Breast epithelium (tissue), 4 donors: ENCODE measurements at regions not wholly inside any gene's neighbourhood (a gene's known extent, or its start where the extent isn't known, plus 50 kb on each side); places are given as distances from the start of the nearest gene placed in this dataset.

ENCODE experiments used
- DNase-seq, 2 donors: peaks; one replicate each; pipeline ENCODE4 v3.0.0-alpha.2; 2019; ENCODE audit warnings: low spot score in 2 of 2
- H3K27ac ChIP-seq, 2 donors: fragments of 200-600 bp; sonication (generic) in 1 of 2; one replicate each; pipeline ENCODE4 v1.5.1; 2016 to 2019; ENCODE audit warnings: mild to moderate bottlenecking in 1 of 2
- H3K27me3 ChIP-seq, 2 donors: fragments of 200-600 bp; sonication (generic) in 1 of 2; one replicate each; pipeline versions ENCODE4 v1.5.1 to v1.6.0; 2017 to 2019; ENCODE audit warnings: control low read depth in 1 of 2, mild to moderate bottlenecking in 1 of 2
- H3K36me3 ChIP-seq: fragments of 200-600 bp; one replicate; pipeline ENCODE4 v1.5.1; 2019
- H3K4me1 ChIP-seq, 2 donors: fragments of 200-600 bp; sonication (generic); one replicate each; pipeline ENCODE4 v1.5.1; 2016 to 2019; ENCODE audit warnings: control low read depth in 1 of 2
- H3K4me3 ChIP-seq, 3 donors: fragments of 200-600 bp; sonication (generic); 1 replicate in 2 of 3; 2 replicates in 1 of 3; pipeline ENCODE4 v1.5.1; 2016 to 2019; ENCODE audit warnings: mild to moderate bottlenecking in 3 of 3, moderate library complexity in 2 of 3
- H3K9me3 ChIP-seq, 2 donors: fragments of 200-600 bp; sonication (generic) in 1 of 2; one replicate each; pipeline ENCODE4 v1.5.1; 2016 to 2019; ENCODE audit warnings: control low read depth in 1 of 2
- CTCF ChIP-seq, 3 donors: fragments of 450-650 bp; IDR thresholded peaks; one replicate each; pipeline ENCODE4 v1.5.1; 2016 to 2017; ENCODE audit warnings: antibody characterized with exemption in 3 of 3, mild to moderate bottlenecking in 3 of 3, moderate library complexity in 3 of 3
- POLR2A ChIP-seq: fragments of 450-650 bp; IDR thresholded peaks from one replicate; pipeline ENCODE4 v1.6.1; 2016; ENCODE audit warnings: antibody characterized with exemption, mild to moderate bottlenecking, moderate library complexity
- POLR2AphosphoS5 ChIP-seq, 3 donors: sonication (generic); formaldehyde crosslinking; IDR thresholded peaks; one replicate each; pipeline ENCODE4 v1.6.1; 2017; ENCODE audit warnings: antibody characterized with exemption in 3 of 3
- intact Hi-C: fragments of 100-400 bp; cut with DNase I; formaldehyde crosslinking; loops from one replicate; pipeline ENCODE4 v1.15.1; 2023; ENCODE audit warnings: low total_unique reads

- no peak for DNase-seq
- no peak for TF ChIP-seq POLR2A
- no peak for TF ChIP-seq CTCF (IDR thresholded peaks at IDR 0.05)
- no peak for TF ChIP-seq POLR2AphosphoS5 (IDR thresholded peaks at IDR 0.05)
- intact Hi-C loops = no loop called here
- H3K4me3 ChIP-seq = no peak overlapping the region
- no peaks in the 10 kb centered on the region for H3K4me1 ChIP-seq
- H3K27me3 ChIP-seq = no peaks in the 10 kb centered on the region
- H3K36me3 ChIP-seq = no peaks in the 10 kb centered on the region
- no peaks in the 10 kb centered on the region for H3K9me3 ChIP-seq
- no peak overlapping the region for H3K27ac ChIP-seq
Observed at GRCh38 chr3:106685745-106686144, 691.5 kb upstream of the CCDC54 start.

- Histone ChIP-seq H3K4me1 (no peaks in the 10 kb centered on the region), H3K27me3 (no peaks in the 10 kb centered on the region), H3K9me3 (no peaks in the 10 kb centered on the region), H3K4me3 (no peak overlapping the region), H3K36me3 (no peaks in the 10 kb centered on the region), H3K27ac (no peak overlapping the region)
- intact Hi-C loops = no loop called here
- DNase-seq = no peak
- TF ChIP-seq POLR2A (no peak), POLR2AphosphoS5 (IDR thresholded peaks at IDR 0.05) (no peak), CTCF (IDR thresholded peaks at IDR 0.05) (no peak)
Observed at GRCh38 chr3:106687905-106688304, 689.3 kb upstream of the CCDC54 start.

- DNase-seq = no peak
- H3K9me3 ChIP-seq = no peaks in the 10 kb centered on the region
- H3K27ac ChIP-seq = no peak overlapping the region
- H3K4me3 ChIP-seq = no peak overlapping the region
- H3K27me3 ChIP-seq = no peaks in the 10 kb centered on the region
- intact Hi-C loops = no loop called here
- H3K4me1 ChIP-seq = no peaks in the 10 kb centered on the region
- no peaks in the 10 kb centered on the region for H3K36me3 ChIP-seq
- TF ChIP-seq POLR2A = no peak
- TF ChIP-seq CTCF (IDR thresholded peaks at IDR 0.05) = no peak
- TF ChIP-seq POLR2AphosphoS5 (IDR thresholded peaks at IDR 0.05) = no peak
Observed at GRCh38 chr3:106688464-106688863, 688.8 kb upstream of the CCDC54 start.

- intact Hi-C loops = no loop called here
- Histone ChIP-seq H3K4me1 (no peaks in the 10 kb centered on the region), H3K4me3 (no peak overlapping the region), H3K27ac (no peak overlapping the region), H3K27me3 (no peaks in the 10 kb centered on the region), H3K9me3 (no peaks in the 10 kb centered on the region), H3K36me3 (no peaks in the 10 kb centered on the region)
- TF ChIP-seq CTCF (IDR thresholded peaks at IDR 0.05) (no peak), POLR2AphosphoS5 (IDR thresholded peaks at IDR 0.05) (no peak)
- DNase-seq = no peak
Observed at GRCh38 chr3:106691476-106691875, 685.8 kb upstream of the CCDC54 start.

- Histone ChIP-seq H3K27me3 (no peaks in the 10 kb centered on the region), H3K4me3 (no peak overlapping the region), H3K9me3 (no peaks in the 10 kb centered on the region), H3K36me3 (no peaks in the 10 kb centered on the region), H3K4me1 (no peaks in the 10 kb centered on the region), H3K27ac (no peak overlapping the region)
- no peak for DNase-seq
- TF ChIP-seq POLR2AphosphoS5 (IDR thresholded peaks at IDR 0.05) (no peak), POLR2A (no peak), CTCF (IDR thresholded peaks at IDR 0.05) (no peak)
- intact Hi-C loops = no loop called here
Observed at GRCh38 chr3:106692624-106693023, 684.6 kb upstream of the CCDC54 start.
